ENCODE measurements at regions not wholly inside any gene's neighbourhood (a gene's known extent, or its start where the extent isn't known, plus 50 kb on each side); places are given as distances from the start of the nearest gene placed in this dataset.

DNA sequence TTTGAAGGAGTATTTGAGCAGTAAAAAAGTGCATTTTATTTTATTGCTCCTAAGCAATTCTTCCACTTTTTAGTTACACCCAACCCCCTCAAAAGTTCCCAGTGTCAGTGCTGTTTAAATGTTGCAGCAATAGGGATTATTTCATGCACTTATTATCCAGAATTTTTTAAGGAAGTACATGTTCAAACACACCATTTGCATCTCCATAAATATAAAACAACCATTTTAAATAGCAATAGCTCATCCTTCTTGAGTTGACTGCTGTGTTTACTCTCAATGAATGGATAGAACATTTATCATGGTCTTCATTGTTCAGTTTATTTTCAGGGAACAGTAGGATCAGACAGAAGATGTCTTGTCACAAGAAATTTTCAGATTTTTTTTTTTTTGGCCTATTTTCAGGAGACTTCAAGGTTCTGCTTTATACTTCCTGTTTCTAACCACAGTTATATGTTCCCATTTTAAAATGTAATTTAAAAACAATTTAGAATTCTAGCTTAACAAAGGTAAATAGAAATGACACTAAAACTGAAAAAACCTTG, 171.9 kb downstream of the TMA16 start:
- Histone ChIP-seq H3K4me3 (ENCODE audit: low read depth, low read length) (no peak overlapping the region), H3K9me3 (ENCODE audit: control insufficient read depth, insufficient read depth, low read depth, low read length) (no peaks in the 10 kb centered on the region), H3K36me3 (ENCODE audit: control insufficient read depth in 2 of 2, insufficient read depth in 1 of 2, low read length in 2 of 2) (no peaks in the 10 kb centered on the region), H3K4me1 (ENCODE audit: control insufficient read depth, insufficient read depth, low read length) (no peaks in the 10 kb centered on the region), H3K27ac (ENCODE audit: extremely low read depth, low read depth, low read length) (no peak overlapping the region)
- TF ChIP-seq ZNF670 (tag by site-specific recombination; IDR thresholded peaks at IDR 0.05; ENCODE audit: low read depth) (no peak), ZNF626 (tag by site-specific recombination; IDR thresholded peaks at IDR 0.05) (no peak), ZNF16 (tag by site-specific recombination; IDR thresholded peaks at IDR 0.05; ENCODE audit: low read depth) (no peak), ZNF2 (tag by site-specific recombination; IDR thresholded peaks at IDR 0.05) (no peak), ZNF513 (tag by site-specific recombination; IDR thresholded peaks at IDR 0.05) (no peak), ZBTB20 (tag by site-specific recombination; IDR thresholded peaks at IDR 0.05) (no peak), ZBTB17 (tag by site-specific recombination; IDR thresholded peaks at IDR 0.05) (no peak), BCL11A (tag by site-specific recombination; IDR thresholded peaks at IDR 0.05; ENCODE audit: low read depth) (no peak), KLF17 (tag by site-specific recombination; IDR thresholded peaks at IDR 0.05) (no peak), ZNF677 (tag by site-specific recombination; IDR thresholded peaks at IDR 0.05) (no peak), IKZF3 (tag by site-specific recombination; IDR thresholded peaks at IDR 0.05) (no peak), ZNF146 (tag by site-specific recombination; IDR thresholded peaks at IDR 0.05) (no peak)
- TF ChIP-seq, protein P1, sequence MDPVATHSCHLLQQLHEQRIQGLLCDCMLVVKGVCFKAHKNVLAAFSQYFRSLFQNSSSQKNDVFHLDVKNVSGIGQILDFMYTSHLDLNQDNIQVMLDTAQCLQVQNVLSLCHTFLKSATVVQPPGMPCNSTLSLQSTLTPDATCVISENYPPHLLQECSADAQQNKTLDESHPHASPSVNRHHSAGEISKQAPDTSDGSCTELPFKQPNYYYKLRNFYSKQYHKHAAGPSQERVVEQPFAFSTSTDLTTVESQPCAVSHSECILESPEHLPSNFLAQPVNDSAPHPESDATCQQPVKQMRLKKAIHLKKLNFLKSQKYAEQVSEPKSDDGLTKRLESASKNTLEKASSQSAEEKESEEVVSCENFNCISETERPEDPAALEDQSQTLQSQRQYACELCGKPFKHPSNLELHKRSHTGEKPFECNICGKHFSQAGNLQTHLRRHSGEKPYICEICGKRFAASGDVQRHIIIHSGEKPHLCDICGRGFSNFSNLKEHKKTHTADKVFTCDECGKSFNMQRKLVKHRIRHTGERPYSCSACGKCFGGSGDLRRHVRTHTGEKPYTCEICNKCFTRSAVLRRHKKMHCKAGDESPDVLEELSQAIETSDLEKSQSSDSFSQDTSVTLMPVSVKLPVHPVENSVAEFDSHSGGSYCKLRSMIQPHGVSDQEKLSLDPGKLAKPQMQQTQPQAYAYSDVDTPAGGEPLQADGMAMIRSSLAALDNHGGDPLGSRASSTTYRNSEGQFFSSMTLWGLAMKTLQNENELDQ (tag by site-specific recombination; IDR thresholded peaks at IDR 0.05; ENCODE audit: low read depth), result no peak
- POLR2A ChIA-PET, result no interaction called here
- CTCF ChIA-PET, result interaction anchor here (1.2 kb wide), 1 partner anchor 15 kb away, joined by 5 read pairs; no protein-coding TSS in a partner anchor

DNA sequence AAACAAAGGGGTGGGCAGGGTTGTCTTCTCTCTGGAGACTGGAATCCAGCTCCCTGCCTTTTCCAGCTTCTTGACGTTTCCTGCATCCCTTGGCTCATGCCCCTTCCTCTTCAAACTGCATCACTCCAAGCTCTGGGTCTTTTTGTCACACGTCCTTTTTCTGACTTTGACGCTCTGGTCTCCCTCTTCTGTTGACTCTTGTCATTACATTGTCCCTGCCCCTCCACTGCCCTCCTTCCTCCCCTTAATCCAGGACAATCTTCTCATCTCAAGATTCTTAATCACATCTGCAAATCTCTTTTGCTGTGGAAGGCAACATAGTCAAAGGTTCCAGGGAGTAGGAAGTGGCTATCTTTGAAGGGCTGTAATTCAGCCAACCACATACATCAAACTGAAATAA, 178.3 kb downstream of the TMA16 start:
- POLR2A ChIA-PET, result no interaction called here
- CTCF ChIA-PET, result interaction anchor here (1.6 kb wide), 1 partner anchor 8 kb away, joined by 5 read pairs; no protein-coding TSS in a partner anchor
- TF ChIP-seq TCF7L2 (IDR thresholded peaks at IDR 0.05; ENCODE audit: borderline replicate concordance, low read depth, low read length), result no peak
- Histone ChIP-seq H3K4me3 (ENCODE audit: low read depth, low read length) (no peak overlapping the region), H3K27ac (ENCODE audit: extremely low read depth, low read depth, low read length) (no peak overlapping the region), H3K36me3 (ENCODE audit: control insufficient read depth in 2 of 2, insufficient read depth in 1 of 2, low read length in 2 of 2) (no peaks in the 10 kb centered on the region), H3K4me1 (ENCODE audit: control insufficient read depth, insufficient read depth, low read length) (no peaks in the 10 kb centered on the region), H3K9me3 (ENCODE audit: control insufficient read depth, insufficient read depth, low read depth, low read length) (no peaks in the 10 kb centered on the region)

GRCh38 chr4:163673848-163674697, 179.6 kb downstream of the TMA16 start:
- ChIA-PET POLR2A (no interaction called here), CTCF (no interaction called here)
- Histone ChIP-seq H3K4me1 (ENCODE audit: control insufficient read depth, insufficient read depth, low read length) (no peaks in the 10 kb centered on the region), H3K27ac (ENCODE audit: extremely low read depth, low read depth, low read length) (no peak overlapping the region), H3K4me3 (ENCODE audit: low read depth, low read length) (no peak overlapping the region), H3K36me3 (ENCODE audit: control insufficient read depth in 2 of 2, insufficient read depth in 1 of 2, low read length in 2 of 2) (no peaks in the 10 kb centered on the region), H3K9me3 (ENCODE audit: control insufficient read depth, insufficient read depth, low read depth, low read length) (no peaks in the 10 kb centered on the region)
- no peak for TF ChIP-seq ZNF501 (tag by site-specific recombination; IDR thresholded peaks at IDR 0.05)
- no peak for TF ChIP-seq ZEB2 (tag by site-specific recombination; IDR thresholded peaks at IDR 0.05)
- no peak for TF ChIP-seq ZNF610 (tag by site-specific recombination; IDR thresholded peaks at IDR 0.05; ENCODE audit: borderline replicate concordance)
- no peak for TF ChIP-seq ZNF324 (tag by site-specific recombination; IDR thresholded peaks at IDR 0.05)
- TF ChIP-seq, protein P2, sequence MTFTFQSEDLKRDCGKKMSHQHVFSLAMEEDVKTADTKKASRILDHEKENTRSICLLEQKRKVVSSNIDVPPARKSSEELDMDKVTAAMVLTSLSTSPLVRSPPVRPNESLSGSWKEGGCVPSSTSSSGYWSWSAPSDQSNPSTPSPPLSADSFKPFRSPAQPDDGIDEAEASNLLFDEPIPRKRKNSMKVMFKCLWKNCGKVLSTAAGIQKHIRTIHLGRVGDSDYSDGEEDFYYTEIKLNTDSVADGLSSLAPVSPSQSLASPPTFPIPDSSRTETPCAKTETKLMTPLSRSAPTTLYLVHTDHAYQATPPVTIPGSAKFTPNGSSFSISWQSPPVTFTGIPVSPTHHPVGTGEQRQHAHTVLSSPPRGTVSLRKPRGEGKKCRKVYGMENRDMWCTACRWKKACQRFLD (tag by site-specific recombination; IDR thresholded peaks at IDR 0.05), result no peak
- no peak for TF ChIP-seq ZNF148 (tag by site-specific recombination; IDR thresholded peaks at IDR 0.05; ENCODE audit: borderline replicate concordance)
- no peak for TF ChIP-seq SCRT1 (tag by site-specific recombination; IDR thresholded peaks at IDR 0.05; ENCODE audit: borderline replicate concordance)
- no peak for TF ChIP-seq PRDM1 (tag by site-specific recombination; IDR thresholded peaks at IDR 0.05)
- no peak for TF ChIP-seq ZNF366 (tag by site-specific recombination; conservative IDR thresholded peaks at IDR 0.05)
